ENCODE measurements at regions not wholly inside any gene's neighbourhood (a gene's known extent, or its start where the extent isn't known, plus 50 kb on each side); places are given as distances from the start of the nearest gene placed in this dataset.

- DNase-seq (ENCODE audit: low read depth) (peak; percentile 83), FAIRE-seq (no peak)
- no peaks in the 10 kb centered on the region for H3K27me3 ChIP-seq (ENCODE audit: control insufficient read depth, insufficient read depth, low read length)
- no peaks in the 10 kb centered on the region for H3K36me3 ChIP-seq (ENCODE audit: control insufficient read depth, insufficient read depth, low read length)
- TF ChIP-seq, protein P1, sequence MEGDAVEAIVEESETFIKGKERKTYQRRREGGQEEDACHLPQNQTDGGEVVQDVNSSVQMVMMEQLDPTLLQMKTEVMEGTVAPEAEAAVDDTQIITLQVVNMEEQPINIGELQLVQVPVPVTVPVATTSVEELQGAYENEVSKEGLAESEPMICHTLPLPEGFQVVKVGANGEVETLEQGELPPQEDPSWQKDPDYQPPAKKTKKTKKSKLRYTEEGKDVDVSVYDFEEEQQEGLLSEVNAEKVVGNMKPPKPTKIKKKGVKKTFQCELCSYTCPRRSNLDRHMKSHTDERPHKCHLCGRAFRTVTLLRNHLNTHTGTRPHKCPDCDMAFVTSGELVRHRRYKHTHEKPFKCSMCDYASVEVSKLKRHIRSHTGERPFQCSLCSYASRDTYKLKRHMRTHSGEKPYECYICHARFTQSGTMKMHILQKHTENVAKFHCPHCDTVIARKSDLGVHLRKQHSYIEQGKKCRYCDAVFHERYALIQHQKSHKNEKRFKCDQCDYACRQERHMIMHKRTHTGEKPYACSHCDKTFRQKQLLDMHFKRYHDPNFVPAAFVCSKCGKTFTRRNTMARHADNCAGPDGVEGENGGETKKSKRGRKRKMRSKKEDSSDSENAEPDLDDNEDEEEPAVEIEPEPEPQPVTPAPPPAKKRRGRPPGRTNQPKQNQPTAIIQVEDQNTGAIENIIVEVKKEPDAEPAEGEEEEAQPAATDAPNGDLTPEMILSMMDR (IDR thresholded peaks at IDR 0.05; ENCODE audit: insufficient read depth, low read length, severe bottlenecking), result no peak
- no peak overlapping the region for H3K4me3 ChIP-seq (ENCODE audit: low read depth, low read length)
Observed at GRCh38 chr1:60973668-60974067, 108.7 kb upstream of the NFIA start.

GRCh38 chr1:60972841-60973364 is 109.5 kb upstream of the NFIA start:
- DNase-seq (ENCODE audit: low read depth) (peak; percentile 86), FAIRE-seq (no peak)

DNA sequence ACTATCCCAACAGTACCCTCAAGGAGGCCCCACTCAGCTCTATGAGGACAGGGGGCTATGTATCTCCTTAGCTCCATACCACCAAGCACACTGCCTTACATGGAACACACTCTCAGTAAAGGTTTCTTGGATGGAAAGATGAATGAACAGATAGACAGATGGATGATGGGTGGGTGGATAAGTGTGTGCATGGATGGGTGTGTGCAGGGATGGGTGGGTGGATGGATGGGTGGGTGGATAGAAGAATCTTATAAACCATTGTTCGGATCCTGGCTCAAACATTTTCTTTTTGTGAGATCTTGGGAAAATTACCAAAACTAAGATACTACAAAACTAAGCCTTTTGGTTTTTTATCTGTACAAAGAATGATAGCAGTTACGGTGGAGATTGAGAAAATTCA is 111.0 kb upstream of the NFIA start:
- Histone ChIP-seq H3K36me3 (ENCODE audit: control insufficient read depth, insufficient read depth, low read length) (no peaks in the 10 kb centered on the region), H3K27me3 (ENCODE audit: control insufficient read depth, insufficient read depth, low read length) (no peaks in the 10 kb centered on the region), H3K4me3 (ENCODE audit: low read depth, low read length) (no peak overlapping the region)
- FAIRE-seq, result no peak
- TF ChIP-seq, protein P1 (IDR thresholded peaks at IDR 0.05; ENCODE audit: insufficient read depth, low read length, severe bottlenecking), result no peak
- no peak for DNase-seq (ENCODE audit: low read depth)

More at GRCh38 chr1:60972841-60973364, 109.5 kb upstream of the NFIA start:
- Histone ChIP-seq H3K27me3 (ENCODE audit: control insufficient read depth, insufficient read depth, low read length) (no peaks in the 10 kb centered on the region), H3K36me3 (ENCODE audit: control insufficient read depth, insufficient read depth, low read length) (no peaks in the 10 kb centered on the region), H3K4me3 (ENCODE audit: low read depth, low read length) (no peak overlapping the region)
- TF ChIP-seq, protein P1 (IDR thresholded peaks at IDR 0.05; ENCODE audit: insufficient read depth, low read length, severe bottlenecking), result no peak

- TF ChIP-seq, protein P1 (IDR thresholded peaks at IDR 0.05; ENCODE audit: insufficient read depth, low read length, severe bottlenecking), result peak; percentile 50
- Histone ChIP-seq H3K36me3 (ENCODE audit: control insufficient read depth, insufficient read depth, low read length) (no peaks in the 10 kb centered on the region), H3K4me3 (ENCODE audit: low read depth, low read length) (no peak overlapping the region), H3K27me3 (ENCODE audit: control insufficient read depth, insufficient read depth, low read length) (no peaks in the 10 kb centered on the region)
- peak; percentile 42 for DNase-seq (ENCODE audit: low read depth)
- FAIRE-seq, result no peak
Observed at GRCh38 chr1:60969971-60970509, 112.3 kb upstream of the NFIA start.

- DNase-seq (ENCODE audit: low read depth) (no peak), FAIRE-seq (no peak)
- H3K36me3 ChIP-seq (ENCODE audit: control insufficient read depth, insufficient read depth, low read length), result no peaks in the 10 kb centered on the region
- TF ChIP-seq, protein P1 (IDR thresholded peaks at IDR 0.05; ENCODE audit: insufficient read depth, low read length, severe bottlenecking), result no peak
- no peak overlapping the region for H3K4me3 ChIP-seq (ENCODE audit: low read depth, low read length)
- H3K27me3 ChIP-seq (ENCODE audit: control insufficient read depth, insufficient read depth, low read length), result no peaks in the 10 kb centered on the region
Observed at GRCh38 chr1:60965280-60965854, 117.0 kb upstream of the NFIA start.

Data from bronchial epithelial cell (primary cell).